ENCODE measurements at regions not wholly inside any gene's neighbourhood (a gene's known extent, or its start where the extent isn't known, plus 50 kb on each side); places are given as distances from the start of the nearest gene placed in this dataset.
"Not testable (repeated sequence)": the region's sequence is repeated elsewhere in the genome, so short reads cannot be mapped to it uniquely, and the experiment has no call there.

GRCh38 chrX:140190441-140191108 is 225.3 kb upstream of the CXorf66 start:
- DNase-seq: no peak
- in situ Hi-C loops (cut with MboI; ENCODE audit: low pct_unique_long_range_greater_than_20kb, low sequenced_read_pairs): no loop called here

- in situ Hi-C loops (cut with MboI; ENCODE audit: low pct_unique_long_range_greater_than_20kb, low sequenced_read_pairs): no loop called here
Observed at GRCh38 chrX:140180585-140180984, 215.3 kb upstream of the CXorf66 start.

GRCh38 chrX:140177821-140178220 is 212.5 kb upstream of the CXorf66 start:
- in situ Hi-C loops (cut with MboI; ENCODE audit: low pct_unique_long_range_greater_than_20kb, low sequenced_read_pairs): no loop called here
- DNase-seq: no peak

More at GRCh38 chrX:140180585-140180984, 215.3 kb upstream of the CXorf66 start:
- no peak for DNase-seq

- no peak for DNase-seq
- in situ Hi-C loops (cut with MboI; ENCODE audit: low pct_unique_long_range_greater_than_20kb, low sequenced_read_pairs): no loop called here
Observed at GRCh38 chrX:140172401-140172800, 207.1 kb upstream of the CXorf66 start.

- in situ Hi-C loops (cut with MboI; ENCODE audit: low pct_unique_long_range_greater_than_20kb, low sequenced_read_pairs): no loop called here
- DNase-seq: no peak
Observed at GRCh38 chrX:140167551-140167950, 202.2 kb upstream of the CXorf66 start.

GRCh38 chrX:140165849-140166248 is 200.5 kb upstream of the CXorf66 start:
- in situ Hi-C loops (cut with MboI; ENCODE audit: low pct_unique_long_range_greater_than_20kb, low sequenced_read_pairs): no loop called here

GRCh38 chrX:140164391-140164790 is 199.1 kb upstream of the CXorf66 start:
- DNase-seq: no peak
- in situ Hi-C loops (cut with MboI; ENCODE audit: low pct_unique_long_range_greater_than_20kb, low sequenced_read_pairs): no loop called here

More at GRCh38 chrX:140165849-140166248, 200.5 kb upstream of the CXorf66 start:
- no peak for DNase-seq

GRCh38 chrX:140163371-140164159 is 198.2 kb upstream of the CXorf66 start:
- in situ Hi-C loops (cut with MboI; ENCODE audit: low pct_unique_long_range_greater_than_20kb, low sequenced_read_pairs): no loop called here
- no peak for DNase-seq

- no peak for DNase-seq
- in situ Hi-C loops (cut with MboI; ENCODE audit: low pct_unique_long_range_greater_than_20kb, low sequenced_read_pairs): no loop called here
Observed at GRCh38 chrX:140157611-140158010, 192.3 kb upstream of the CXorf66 start.

- DNase-seq: no peak
Observed at GRCh38 chrX:140157143-140157542, 191.8 kb upstream of the CXorf66 start.

GRCh38 chrX:140151316-140151715 is 186.0 kb upstream of the CXorf66 start:
- in situ Hi-C loops (cut with MboI; ENCODE audit: low pct_unique_long_range_greater_than_20kb, low sequenced_read_pairs): no loop called here

More at GRCh38 chrX:140157143-140157542, 191.8 kb upstream of the CXorf66 start:
- in situ Hi-C loops (cut with MboI; ENCODE audit: low pct_unique_long_range_greater_than_20kb, low sequenced_read_pairs): no loop called here

GRCh38 chrX:140149761-140150160 is 184.4 kb upstream of the CXorf66 start:
- DNase-seq: no peak

More at GRCh38 chrX:140151316-140151715, 186.0 kb upstream of the CXorf66 start:
- no peak for DNase-seq

GRCh38 chrX:140141444-140142029 is 176.2 kb upstream of the CXorf66 start:
- in situ Hi-C loops (cut with MboI; ENCODE audit: low pct_unique_long_range_greater_than_20kb, low sequenced_read_pairs): no loop called here
- DNase-seq: peak; percentile 51

More at GRCh38 chrX:140149761-140150160, 184.4 kb upstream of the CXorf66 start:
- in situ Hi-C loops (cut with MboI; ENCODE audit: low pct_unique_long_range_greater_than_20kb, low sequenced_read_pairs): no loop called here

- DNase-seq; in situ Hi-C loops (cut with MboI; ENCODE audit: low pct_unique_long_range_greater_than_20kb, low sequenced_read_pairs): not testable (repeated sequence)
Observed at GRCh38 chrX:140138492-140138891, 173.2 kb upstream of the CXorf66 start.

- DNase-seq; in situ Hi-C loops (cut with MboI; ENCODE audit: low pct_unique_long_range_greater_than_20kb, low sequenced_read_pairs): not testable (repeated sequence)
Observed at GRCh38 chrX:140138065-140138464, 172.7 kb upstream of the CXorf66 start.

- in situ Hi-C loops (cut with MboI; ENCODE audit: low pct_unique_long_range_greater_than_20kb, low sequenced_read_pairs): no loop called here
- no peak for DNase-seq
Observed at GRCh38 chrX:140132937-140133336, 167.6 kb upstream of the CXorf66 start.

- DNase-seq: no peak
Observed at GRCh38 chrX:140123446-140123845, 158.1 kb upstream of the CXorf66 start.

GRCh38 chrX:140114059-140114458 is 148.7 kb upstream of the CXorf66 start:
- DNase-seq; in situ Hi-C loops (cut with MboI; ENCODE audit: low pct_unique_long_range_greater_than_20kb, low sequenced_read_pairs): not testable (repeated sequence)

More at GRCh38 chrX:140123446-140123845, 158.1 kb upstream of the CXorf66 start:
- in situ Hi-C loops (cut with MboI; ENCODE audit: low pct_unique_long_range_greater_than_20kb, low sequenced_read_pairs): no loop called here

- no peak for DNase-seq
- in situ Hi-C loops (cut with MboI; ENCODE audit: low pct_unique_long_range_greater_than_20kb, low sequenced_read_pairs): no loop called here
Observed at GRCh38 chrX:140110081-140110650, 144.8 kb upstream of the CXorf66 start.

GRCh38 chrX:140104760-140105159 is 139.4 kb upstream of the CXorf66 start:
- DNase-seq: no peak
- in situ Hi-C loops (cut with MboI; ENCODE audit: low pct_unique_long_range_greater_than_20kb, low sequenced_read_pairs): no loop called here

Data from KBM-7 (cell line).